ENCODE measurements at regions not wholly inside any gene's neighbourhood (a gene's known extent, or its start where the extent isn't known, plus 50 kb on each side); places are given as distances from the start of the nearest gene placed in this dataset.

- no peak for DNase-seq (ENCODE audit: low spot score)
Observed at GRCh38 chr17:74049167-74049966, 154.1 kb upstream of the RPL38 start.

GRCh38 chr17:74049967-74050458, 153.5 kb upstream of the RPL38 start:
- no peak for DNase-seq (ENCODE audit: low spot score)

- DNase-seq (ENCODE audit: low spot score) = no peak
Observed at GRCh38 chr17:74051348-74051747, 152.1 kb upstream of the RPL38 start.

- DNase-seq (ENCODE audit: low spot score) = no peak
Observed at GRCh38 chr17:74052993-74053711, 150.3 kb upstream of the RPL38 start.

- no peak for DNase-seq (ENCODE audit: low spot score)
Observed at GRCh38 chr17:74053712-74054078, 149.8 kb upstream of the RPL38 start.

GRCh38 chr17:74054249-74054648, 149.2 kb upstream of the RPL38 start:
- no peak for DNase-seq (ENCODE audit: low spot score)

- no peak for DNase-seq (ENCODE audit: low spot score)
Observed at GRCh38 chr17:74055508-74056160, 147.8 kb upstream of the RPL38 start.

- DNase-seq (ENCODE audit: low spot score) = no peak
Observed at GRCh38 chr17:74059479-74060240, 143.8 kb upstream of the RPL38 start.

- DNase-seq (ENCODE audit: low spot score) = no peak
Observed at GRCh38 chr17:74061758-74062157, 141.7 kb upstream of the RPL38 start.

GRCh38 chr17:74062234-74062633, 141.2 kb upstream of the RPL38 start:
- DNase-seq (ENCODE audit: low spot score) = no peak

GRCh38 chr17:74063439-74063838, 140.0 kb upstream of the RPL38 start:
- no peak for DNase-seq (ENCODE audit: low spot score)

GRCh38 chr17:74070374-74070773, 133.1 kb upstream of the RPL38 start:
- DNase-seq (ENCODE audit: low spot score) = no peak

GRCh38 chr17:74070998-74071679, 132.3 kb upstream of the RPL38 start:
- no peak for DNase-seq (ENCODE audit: low spot score)

- DNase-seq (ENCODE audit: low spot score) = no peak
Observed at GRCh38 chr17:74072340-74072739, 131.1 kb upstream of the RPL38 start.

GRCh38 chr17:74076446-74076845, 127.0 kb upstream of the RPL38 start:
- DNase-seq (ENCODE audit: low spot score) = no peak

- DNase-seq (ENCODE audit: low spot score) = no peak
Observed at GRCh38 chr17:74077231-74077630, 126.2 kb upstream of the RPL38 start.

- no peak for DNase-seq (ENCODE audit: low spot score)
Observed at GRCh38 chr17:74078363-74078941, 125.0 kb upstream of the RPL38 start.

GRCh38 chr17:74079537-74080300, 123.8 kb upstream of the RPL38 start:
- no peak for DNase-seq (ENCODE audit: low spot score)

- DNase-seq (ENCODE audit: low spot score) = no peak
Observed at GRCh38 chr17:74080656-74081582, 122.6 kb upstream of the RPL38 start.

Measured in HuH-7.5 (cell line).